ENCODE measurements at regions not wholly inside any gene's neighbourhood (a gene's known extent, or its start where the extent isn't known, plus 50 kb on each side); places are given as distances from the start of the nearest gene placed in this dataset.

DNA sequence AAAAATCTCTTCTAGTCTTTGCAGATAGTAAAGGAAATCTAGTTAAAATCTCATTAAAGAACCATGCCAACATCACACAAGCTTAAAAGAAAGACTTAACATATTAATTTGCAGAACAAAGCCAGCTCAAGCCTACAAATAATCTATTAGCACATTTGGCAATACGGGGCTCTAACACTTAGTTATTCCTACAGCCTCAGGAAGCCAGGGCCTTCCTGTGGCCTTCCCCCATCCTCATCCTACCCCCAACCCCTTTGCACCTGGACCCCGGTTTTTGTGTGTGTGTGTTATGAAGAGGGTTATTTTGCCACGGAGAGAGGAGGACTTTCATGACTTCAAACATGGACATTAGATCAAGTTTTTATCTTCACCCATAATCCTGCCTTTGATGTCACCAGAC, 64.6 kb downstream of the FOXB2 start:
- DNase-seq (ENCODE audit: low read depth): no peak

GRCh38 chr9:77085416-77085815, 66.0 kb downstream of the FOXB2 start:
- no peak for DNase-seq (ENCODE audit: low read depth)

- DNase-seq (ENCODE audit: low read depth): no peak
These were observed 68.1 kb downstream of the FOXB2 start for GRCh38 chr9:77087506-77087905.

DNA sequence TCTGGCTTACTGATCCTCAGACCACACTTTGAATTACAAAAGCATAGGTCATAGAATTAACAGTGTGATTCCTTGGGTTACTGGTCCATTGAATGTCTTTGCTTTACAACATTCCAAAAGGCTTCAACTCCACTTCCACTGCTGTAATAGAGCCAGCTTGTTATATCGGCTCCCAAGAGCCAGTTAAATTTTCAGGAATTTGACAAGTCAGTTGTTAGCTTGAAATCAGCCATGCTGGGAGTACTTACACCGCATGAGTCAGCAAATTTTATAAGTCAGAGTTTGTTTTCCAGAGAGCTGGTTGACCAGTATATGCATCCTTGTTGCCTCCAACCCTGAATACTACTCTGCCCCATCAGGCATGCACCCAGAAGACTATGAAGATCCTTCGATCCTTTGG, 73.1 kb downstream of the FOXB2 start:
- DNase-seq (ENCODE audit: low read depth): peak; percentile 51

DNA sequence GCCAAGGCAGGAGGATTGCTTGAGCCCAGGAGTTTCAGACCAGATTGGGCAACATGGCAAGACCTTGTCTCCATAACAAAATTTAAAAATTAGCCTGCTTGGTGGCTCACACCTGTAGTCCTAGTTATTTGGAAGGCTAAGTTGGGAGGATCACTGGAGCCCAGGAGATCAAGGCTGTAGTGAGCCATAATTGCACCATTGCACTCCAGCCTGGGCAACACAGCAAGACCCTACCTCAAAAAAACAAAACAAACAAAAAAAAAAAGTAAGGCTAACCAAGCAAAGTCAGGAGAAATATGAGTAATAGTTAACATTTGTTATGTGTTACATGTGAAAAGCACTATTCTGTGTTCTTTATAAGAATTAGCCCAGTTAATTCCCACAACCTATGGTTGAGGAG, 74.7 kb downstream of the FOXB2 start:
- DNase-seq (ENCODE audit: low read depth): no peak

DNA sequence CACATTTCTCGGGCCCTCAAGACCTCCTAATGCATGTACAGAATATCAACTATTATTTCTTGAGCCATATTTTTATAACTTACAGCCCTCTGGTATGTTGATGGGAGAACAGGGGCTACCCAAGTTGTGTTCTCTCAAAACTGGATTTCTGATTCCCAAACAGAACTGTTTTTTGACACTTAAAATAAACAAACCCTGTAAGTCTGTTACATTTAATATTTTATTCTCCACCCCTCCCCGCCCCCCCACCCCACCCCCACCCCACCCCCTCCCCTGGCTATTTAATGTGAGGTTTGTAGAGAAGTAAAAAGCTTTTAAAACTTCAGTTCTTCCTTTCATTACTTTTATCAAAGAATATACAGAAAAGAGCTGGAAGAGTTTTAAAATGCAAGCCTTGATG, 77.9 kb downstream of the FOXB2 start:
- DNase-seq (ENCODE audit: low read depth): no peak

- no peak for DNase-seq (ENCODE audit: low read depth)
These were observed 77.9 kb upstream of the VPS13A start for GRCh38 chr9:77099388-77099787.

DNA sequence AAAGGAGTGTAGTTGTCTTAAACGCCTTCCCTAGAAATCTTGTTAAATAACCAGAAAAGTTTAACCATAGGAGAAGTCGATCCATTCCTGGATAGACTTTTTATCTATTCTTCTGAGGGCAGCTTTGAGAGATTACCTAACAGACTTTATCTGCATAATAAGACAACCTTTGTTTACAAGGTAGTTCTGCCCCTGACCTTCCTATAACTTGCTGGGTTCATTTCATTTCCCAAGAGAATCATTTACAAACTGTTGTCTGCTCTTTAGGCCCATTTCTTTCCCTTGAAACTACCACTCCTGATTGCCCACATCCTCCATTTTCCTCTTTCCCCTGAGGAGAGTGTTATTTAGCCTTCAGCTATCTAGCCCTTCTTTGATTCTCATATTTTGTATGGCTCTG, 65.9 kb upstream of the VPS13A start:
- no peak for DNase-seq (ENCODE audit: low read depth)

- no peak for DNase-seq (ENCODE audit: low read depth)
These were observed 51.7 kb upstream of the VPS13A start for GRCh38 chr9:77125665-77126064.

GRCh38 chr9:77127071-77127470, 50.3 kb upstream of the VPS13A start:
- no peak for DNase-seq (ENCODE audit: low read depth)

All from GM04503 (cell line).